ENCODE measurements at regions not wholly inside any gene's neighbourhood (a gene's known extent, or its start where the extent isn't known, plus 50 kb on each side); places are given as distances from the start of the nearest gene placed in this dataset.

DNA sequence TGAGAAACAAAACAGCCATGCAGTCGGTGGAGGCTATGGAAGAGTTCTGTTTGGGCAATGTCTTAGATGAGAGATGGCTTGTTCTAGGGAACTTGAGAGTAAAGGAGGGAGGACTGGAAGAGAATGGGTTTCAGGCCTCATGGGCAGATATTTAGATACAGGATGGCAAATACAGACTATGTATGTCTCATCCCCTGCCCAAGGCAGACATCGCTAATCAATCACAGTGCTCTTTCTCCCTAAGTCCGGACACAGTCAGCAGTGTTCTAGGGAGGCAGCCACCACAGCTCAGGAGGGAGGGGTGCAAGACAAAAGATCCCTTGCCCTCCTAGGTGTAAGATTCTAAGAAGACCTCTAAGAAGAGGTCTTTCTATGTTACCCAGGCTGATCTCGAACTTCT, 159.3 kb upstream of the TLE3 start:
- DNase-seq (ENCODE audit: low spot score) = no peak
- TF ChIP-seq, protein P1, sequence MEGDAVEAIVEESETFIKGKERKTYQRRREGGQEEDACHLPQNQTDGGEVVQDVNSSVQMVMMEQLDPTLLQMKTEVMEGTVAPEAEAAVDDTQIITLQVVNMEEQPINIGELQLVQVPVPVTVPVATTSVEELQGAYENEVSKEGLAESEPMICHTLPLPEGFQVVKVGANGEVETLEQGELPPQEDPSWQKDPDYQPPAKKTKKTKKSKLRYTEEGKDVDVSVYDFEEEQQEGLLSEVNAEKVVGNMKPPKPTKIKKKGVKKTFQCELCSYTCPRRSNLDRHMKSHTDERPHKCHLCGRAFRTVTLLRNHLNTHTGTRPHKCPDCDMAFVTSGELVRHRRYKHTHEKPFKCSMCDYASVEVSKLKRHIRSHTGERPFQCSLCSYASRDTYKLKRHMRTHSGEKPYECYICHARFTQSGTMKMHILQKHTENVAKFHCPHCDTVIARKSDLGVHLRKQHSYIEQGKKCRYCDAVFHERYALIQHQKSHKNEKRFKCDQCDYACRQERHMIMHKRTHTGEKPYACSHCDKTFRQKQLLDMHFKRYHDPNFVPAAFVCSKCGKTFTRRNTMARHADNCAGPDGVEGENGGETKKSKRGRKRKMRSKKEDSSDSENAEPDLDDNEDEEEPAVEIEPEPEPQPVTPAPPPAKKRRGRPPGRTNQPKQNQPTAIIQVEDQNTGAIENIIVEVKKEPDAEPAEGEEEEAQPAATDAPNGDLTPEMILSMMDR (IDR thresholded peaks at IDR 0.05; ENCODE audit: extremely low read depth, missing control alignments) = no peak

DNA sequence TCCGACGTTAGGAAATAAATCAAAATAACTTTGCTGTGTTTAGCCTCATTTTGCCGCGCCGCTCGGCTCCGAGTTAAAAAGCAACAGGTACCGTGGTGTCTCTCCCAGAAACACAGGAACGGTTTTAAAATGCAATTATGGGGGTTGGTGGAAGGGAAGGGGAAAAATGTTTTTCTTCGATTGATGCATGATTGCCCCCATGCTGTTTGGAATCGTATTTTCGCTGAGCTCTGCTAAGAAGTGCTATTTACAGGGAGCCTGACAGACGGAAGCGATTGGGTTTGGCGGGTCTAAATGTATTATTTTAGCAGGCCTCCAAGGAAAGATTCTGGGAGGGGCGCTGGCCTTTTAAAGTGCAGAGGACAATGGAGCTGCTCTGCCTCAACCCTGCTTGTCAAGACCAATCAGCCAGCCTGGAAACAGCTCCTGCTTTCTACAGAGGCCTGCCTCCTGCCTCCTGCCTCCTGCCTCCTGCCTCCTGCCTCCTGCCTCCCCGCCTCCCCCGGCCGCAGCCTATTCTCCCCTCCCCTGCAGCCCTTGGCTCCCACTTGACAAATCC, 156.7 kb upstream of the TLE3 start:
- no peak for DNase-seq (ENCODE audit: low spot score)
- TF ChIP-seq, protein P1 (IDR thresholded peaks at IDR 0.05; ENCODE audit: extremely low read depth, missing control alignments) = no peak

DNA sequence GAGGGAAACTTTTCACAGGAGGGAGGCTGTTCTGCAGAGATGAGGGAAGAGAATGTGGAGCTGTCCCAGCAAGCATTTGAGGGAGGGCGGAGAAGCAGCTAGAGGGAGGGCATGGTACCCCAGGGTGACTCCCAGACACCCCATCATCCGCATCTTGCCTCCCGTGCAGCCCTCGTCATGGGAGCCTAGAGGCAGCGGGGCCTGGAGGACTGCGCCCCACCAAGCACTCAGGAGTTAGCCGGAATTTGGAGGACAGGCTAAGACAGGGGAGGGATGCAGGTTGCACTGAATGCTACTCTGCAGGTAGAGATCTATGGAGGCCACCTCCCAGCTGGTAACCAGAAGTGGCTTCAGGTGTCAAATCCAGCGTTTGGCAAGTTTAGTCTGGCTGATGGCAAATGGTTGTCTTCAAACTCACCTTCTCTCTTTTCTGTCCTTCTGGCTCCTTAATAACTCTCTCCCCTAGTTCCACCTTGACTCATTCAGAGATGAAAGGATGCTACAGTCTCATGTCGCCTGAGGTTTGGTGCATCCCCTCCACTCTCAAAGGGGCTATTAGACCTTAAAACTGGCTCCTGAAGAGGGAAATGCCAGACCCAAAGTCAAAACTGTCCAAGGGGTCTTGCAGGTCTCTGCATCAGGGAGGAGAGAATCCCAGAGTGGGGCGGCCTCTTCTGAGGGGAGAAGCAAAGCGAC, 155.9 kb upstream of the TLE3 start:
- no peak for DNase-seq (ENCODE audit: low spot score)
- TF ChIP-seq, protein P1 (IDR thresholded peaks at IDR 0.05; ENCODE audit: extremely low read depth, missing control alignments) = no peak

DNA sequence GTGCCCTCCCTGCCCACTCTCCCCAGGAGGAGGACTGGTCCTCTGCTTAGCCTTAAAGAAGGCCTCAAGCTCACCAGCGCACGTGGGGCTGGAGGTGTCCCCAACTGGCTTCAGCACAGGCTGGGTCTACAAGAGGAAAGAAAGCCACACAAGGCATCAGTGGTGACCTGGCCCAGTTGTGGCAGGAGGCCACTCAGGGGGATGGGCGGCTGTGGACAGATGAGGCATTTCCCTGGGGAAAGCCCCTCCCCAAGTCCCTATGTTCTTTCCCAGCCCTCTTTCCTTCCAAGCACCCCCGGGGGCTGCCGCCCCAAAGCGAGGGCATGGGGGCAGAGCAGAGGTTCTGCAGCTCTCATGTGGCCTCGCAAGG, 155.2 kb upstream of the TLE3 start:
- no peak for DNase-seq (ENCODE audit: low spot score)
- TF ChIP-seq, protein P1 (IDR thresholded peaks at IDR 0.05; ENCODE audit: extremely low read depth, missing control alignments) = no peak

DNA sequence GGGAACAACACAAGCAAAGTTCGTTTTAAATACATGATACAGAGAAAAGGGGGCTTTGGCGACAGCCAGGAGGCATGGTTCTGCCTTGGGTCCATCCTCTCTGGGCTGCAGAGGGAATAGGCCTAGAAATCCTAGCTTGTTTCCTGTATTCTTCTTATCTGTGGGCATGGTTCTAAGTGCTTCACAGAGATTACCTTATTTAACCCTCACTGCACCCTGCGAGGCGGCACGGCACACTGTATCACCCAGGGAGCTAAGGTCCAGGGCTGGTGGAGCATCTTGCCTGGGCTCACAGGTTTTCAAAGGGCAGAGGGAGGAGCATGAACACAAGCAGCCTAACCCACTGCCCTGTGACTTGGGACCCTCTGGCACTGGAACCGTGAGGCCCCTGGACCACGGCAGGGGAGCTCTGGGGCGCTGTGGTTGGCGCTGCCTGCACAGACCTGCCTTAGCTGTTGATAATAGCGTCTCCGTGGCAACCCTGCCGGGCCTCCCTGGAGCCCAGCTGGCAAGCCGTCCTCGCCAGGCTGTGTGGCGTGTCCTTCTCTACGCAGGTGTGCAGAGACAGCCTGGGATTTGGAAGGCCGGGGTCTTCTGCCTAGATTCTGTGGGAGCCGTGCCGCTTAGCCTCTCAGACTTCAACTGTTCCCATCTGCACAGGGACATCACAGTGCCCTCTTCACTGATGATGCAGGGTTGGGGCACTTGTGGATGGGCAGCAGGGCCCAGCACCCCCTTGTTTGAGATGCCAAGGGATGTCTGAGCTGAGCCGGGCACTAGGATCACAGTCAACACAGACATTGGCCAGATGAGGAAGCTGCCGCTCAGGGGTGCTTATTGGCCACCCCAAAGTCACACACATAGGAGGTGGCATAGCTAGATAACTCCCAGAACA, 154.6 kb upstream of the TLE3 start:
- DNase-seq (ENCODE audit: low spot score) = no peak
- TF ChIP-seq, protein P1 (IDR thresholded peaks at IDR 0.05; ENCODE audit: extremely low read depth, missing control alignments) = no peak

DNA sequence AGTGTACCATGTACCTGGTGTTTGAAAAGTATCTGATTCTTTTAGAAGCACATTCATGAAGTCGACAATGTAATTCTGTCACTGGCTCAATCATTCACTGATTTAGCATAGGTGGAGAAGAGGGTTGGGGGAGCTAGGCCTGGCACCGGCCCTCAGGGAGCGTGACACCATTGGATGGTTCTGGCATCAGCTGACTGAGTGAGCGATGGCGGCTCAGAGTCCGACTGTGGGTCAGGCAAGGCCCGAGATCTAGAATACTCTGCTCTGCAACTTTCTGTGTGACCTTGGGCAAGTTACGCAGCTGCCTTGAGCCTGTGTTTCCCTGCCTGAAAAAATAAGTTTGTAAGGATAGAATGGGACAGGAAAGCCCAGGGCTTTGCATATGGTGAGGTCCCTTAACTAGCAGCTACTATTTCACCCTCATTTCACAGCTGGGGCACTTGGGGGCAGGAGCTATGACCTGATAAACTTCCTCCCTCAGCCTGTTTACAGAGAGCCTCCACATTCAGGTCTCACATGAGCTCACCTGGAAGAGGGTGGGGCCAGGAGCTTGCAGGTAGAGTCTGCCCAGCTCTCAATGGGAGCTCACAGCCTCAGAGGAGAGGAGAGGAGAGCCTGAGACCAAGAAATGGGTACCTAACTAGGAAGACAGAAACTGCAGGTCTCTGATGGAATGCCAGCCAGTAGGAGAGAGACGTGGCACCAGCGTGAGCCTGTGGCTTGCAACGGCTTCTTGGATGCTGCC, 153.7 kb upstream of the TLE3 start:
- no peak for DNase-seq (ENCODE audit: low spot score)
- TF ChIP-seq, protein P1 (IDR thresholded peaks at IDR 0.05; ENCODE audit: extremely low read depth, missing control alignments) = no peak
